ENCODE measurements at regions not wholly inside any gene's neighbourhood (a gene's known extent, or its start where the extent isn't known, plus 50 kb on each side); places are given as distances from the start of the nearest gene placed in this dataset.

- TF ChIP-seq, protein P1, sequence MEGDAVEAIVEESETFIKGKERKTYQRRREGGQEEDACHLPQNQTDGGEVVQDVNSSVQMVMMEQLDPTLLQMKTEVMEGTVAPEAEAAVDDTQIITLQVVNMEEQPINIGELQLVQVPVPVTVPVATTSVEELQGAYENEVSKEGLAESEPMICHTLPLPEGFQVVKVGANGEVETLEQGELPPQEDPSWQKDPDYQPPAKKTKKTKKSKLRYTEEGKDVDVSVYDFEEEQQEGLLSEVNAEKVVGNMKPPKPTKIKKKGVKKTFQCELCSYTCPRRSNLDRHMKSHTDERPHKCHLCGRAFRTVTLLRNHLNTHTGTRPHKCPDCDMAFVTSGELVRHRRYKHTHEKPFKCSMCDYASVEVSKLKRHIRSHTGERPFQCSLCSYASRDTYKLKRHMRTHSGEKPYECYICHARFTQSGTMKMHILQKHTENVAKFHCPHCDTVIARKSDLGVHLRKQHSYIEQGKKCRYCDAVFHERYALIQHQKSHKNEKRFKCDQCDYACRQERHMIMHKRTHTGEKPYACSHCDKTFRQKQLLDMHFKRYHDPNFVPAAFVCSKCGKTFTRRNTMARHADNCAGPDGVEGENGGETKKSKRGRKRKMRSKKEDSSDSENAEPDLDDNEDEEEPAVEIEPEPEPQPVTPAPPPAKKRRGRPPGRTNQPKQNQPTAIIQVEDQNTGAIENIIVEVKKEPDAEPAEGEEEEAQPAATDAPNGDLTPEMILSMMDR (conservative IDR thresholded peaks at IDR 0.05), result no peak
- no peak overlapping the region for H3K27ac ChIP-seq
These were observed 254.5 kb downstream of the CDH26 start for GRCh38 chr20:60212695-60213094.

GRCh38 chr20:60213126-60213893 lies 255.1 kb downstream of the CDH26 start:
- TF ChIP-seq, protein P1 (conservative IDR thresholded peaks at IDR 0.05), result no peak
- TF ChIP-seq ZFX (IDR thresholded peaks at IDR 0.05), result no peak
- no peak overlapping the region for H3K27ac ChIP-seq

- TF ChIP-seq ZFX (IDR thresholded peaks at IDR 0.05), result no peak
- TF ChIP-seq, protein P1 (conservative IDR thresholded peaks at IDR 0.05), result no peak
- H3K27ac ChIP-seq, result peak overlapping the region; percentile 32; the same call in 1 of the 2 replicates
These were observed 256.9 kb downstream of the CDH26 start for GRCh38 chr20:60214901-60215815.

DNA sequence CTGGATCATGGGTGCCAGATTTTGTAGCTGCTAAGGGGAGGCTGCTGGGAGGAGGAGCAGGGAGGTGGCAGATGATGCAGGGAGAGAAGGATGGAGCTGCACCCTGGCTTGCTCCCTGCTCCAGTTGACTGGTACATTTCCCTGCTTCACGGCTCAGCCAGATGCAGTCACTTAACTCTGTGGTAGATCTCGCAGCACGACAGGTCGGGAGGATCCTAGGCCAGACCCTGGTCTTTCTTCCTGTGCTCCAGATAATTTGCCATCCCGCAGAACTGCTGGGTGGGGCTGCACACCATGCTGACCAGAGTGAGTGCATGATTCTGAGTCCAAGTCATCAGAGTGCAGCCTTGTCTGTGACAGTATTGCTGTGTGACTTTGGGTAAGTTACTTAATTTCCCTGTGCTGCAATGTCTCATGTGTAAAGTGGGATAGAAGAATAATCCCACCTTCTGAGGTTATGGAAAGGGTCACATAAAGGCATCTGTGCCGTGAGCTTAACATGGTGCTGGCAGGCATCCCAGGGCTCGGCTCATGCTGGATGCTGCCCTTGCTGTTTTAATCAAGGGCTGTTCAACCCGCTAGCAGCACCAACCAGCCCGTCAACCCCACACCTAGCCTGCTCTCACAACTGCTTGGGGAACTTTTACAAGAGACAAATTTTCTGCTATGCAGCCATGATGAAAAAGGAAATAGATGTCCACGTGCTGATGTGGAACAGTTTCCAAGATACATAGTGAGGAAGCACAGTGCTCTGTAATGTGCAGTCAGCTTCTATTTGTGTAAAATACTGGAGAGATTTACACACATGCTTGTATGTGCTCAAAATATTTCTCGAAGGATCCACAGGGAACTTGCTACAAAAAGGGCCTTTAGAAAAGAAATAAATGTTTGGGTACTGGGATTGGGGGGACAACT lies 257.9 kb downstream of the CDH26 start:
- no peak for TF ChIP-seq ZFX (IDR thresholded peaks at IDR 0.05)
- TF ChIP-seq, protein P1 (conservative IDR thresholded peaks at IDR 0.05), result no peak
- peak overlapping the region; percentile 32 for H3K27ac ChIP-seq

- H3K27ac ChIP-seq, result no peak overlapping the region
- TF ChIP-seq ZFX (IDR thresholded peaks at IDR 0.05), result no peak
- TF ChIP-seq, protein P1 (conservative IDR thresholded peaks at IDR 0.05), result no peak
These were observed 261.0 kb downstream of the CDH26 start for GRCh38 chr20:60219231-60219630.

DNA sequence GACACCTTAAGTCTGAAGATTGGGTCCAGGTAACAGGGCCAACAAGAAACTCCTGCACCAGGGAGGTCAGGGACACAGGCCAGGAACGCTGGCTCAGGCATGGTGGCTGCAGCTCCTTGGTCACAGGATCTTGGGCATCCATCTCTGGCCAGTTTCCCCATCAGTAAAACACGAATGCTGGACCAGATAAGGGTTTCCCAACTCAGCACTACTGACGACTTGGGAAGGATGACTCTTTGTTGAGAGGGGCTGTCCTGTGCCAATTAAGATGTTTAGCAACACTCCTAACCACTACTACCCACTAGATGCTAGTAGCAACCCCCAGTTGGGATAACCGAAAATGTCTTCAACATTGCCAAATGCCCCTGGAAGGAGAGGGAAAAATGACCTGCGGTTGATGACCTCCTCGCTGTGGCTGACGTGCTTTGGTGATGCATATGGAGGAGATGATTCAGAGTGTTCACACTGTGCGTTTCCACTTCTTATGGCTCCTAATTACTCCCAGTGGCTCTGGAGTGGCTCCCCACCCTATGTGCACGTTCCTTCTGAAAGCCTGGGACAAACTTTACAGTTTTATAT lies 261.9 kb downstream of the CDH26 start:
- TF ChIP-seq ZFX (IDR thresholded peaks at IDR 0.05), result no peak
- TF ChIP-seq, protein P1 (conservative IDR thresholded peaks at IDR 0.05), result no peak
- H3K27ac ChIP-seq, result no peak overlapping the region
